A549 (cell line): ENCODE measurements at regions not wholly inside any gene's neighbourhood (a gene's known extent, or its start where the extent isn't known, plus 50 kb on each side); places are given as distances from the start of the nearest gene placed in this dataset.

Experiments
- ATAC-seq, 2 experiments: fragments of 200-7000 bp in 1 of 2; fragments of >200 bp in 1 of 2; cut with Nextera tagmentation in 1 of 2; cut with Tn5 transposase in 1 of 2; 3 replicates each; pipeline versions ENCODE4 v1.8.0 to v1.9.1; 2018 to 2020; ENCODE audit warnings: mild to moderate bottlenecking in 1 of 2, moderate library complexity in 1 of 2
- CTCF ChIA-PET: fragments of 300-600 bp; sonication (Branson Sonifier 250); formaldehyde crosslinking; extraction: SDS; loops from one replicate; lab custom pipeline; 2021; ENCODE audit warnings: antibody characterized with exemption, inconsistent platforms; lab: Yijun Ruan, JAX
- POLR2A ChIA-PET: fragments of 350-600 bp; formaldehyde crosslinking; extraction: SDS; loops from one replicate; lab custom pipeline; 2021; ENCODE audit warnings: antibody characterized with exemption, inconsistent platforms; lab: Yijun Ruan, JAX
- DNase-seq, 2 experiments: peaks; one replicate each; pipeline versions ENCODE4 v3.0.0 to v3.0.0-alpha.2; 2011 to 2016; ENCODE audit warnings: low read depth in 1 of 2, low spot score in 1 of 2
- FAIRE-seq: peaks from 2 replicates; lab custom pipeline; 2011; peaks lifted over from hg19 to GRCh38; lab: Jason Lieb, UNC
- H3K27ac ChIP-seq, 2 experiments: fragments of >200 bp; sonication (Bioruptor Twin); formaldehyde crosslinking; 3 replicates each; pipeline ENCODE4 v1.5.1; 2016 to 2017
- H3K4me1 ChIP-seq: fragments of >200 bp; sonication (Bioruptor Twin); formaldehyde crosslinking; 3 replicates; pipeline ENCODE4 v1.6.1; 2016
- H3K4me2 ChIP-seq: fragments of >200 bp; sonication (Bioruptor Twin); formaldehyde crosslinking; 3 replicates; pipeline ENCODE4 v1.6.1; 2016
- H3K4me3 ChIP-seq: fragments of >200 bp; sonication (Bioruptor Twin); formaldehyde crosslinking; 3 replicates; pipeline ENCODE4 v1.5.1; 2016
- H3K9me3 ChIP-seq: fragments of >200 bp; sonication (Bioruptor Twin); formaldehyde crosslinking; 3 replicates; pipeline ENCODE4 v1.6.1; 2016
- CBX2 ChIP-seq: fragments of 200-600 bp; sonication (generic); IDR thresholded peaks from 2 replicates; pipeline ENCODE4 v1.6.1; 2016; ENCODE audit warnings: low read depth, mild to moderate bottlenecking, borderline replicate concordance
- CBX8 ChIP-seq: fragments of 200-600 bp; sonication (generic); IDR thresholded peaks from 2 replicates; pipeline ENCODE4 v1.6.1; 2016
- CEBPB ChIP-seq, 2 experiments: fragments of >200 bp in 1 of 2; sonication (Bioruptor Twin) in 1 of 2; formaldehyde crosslinking in 1 of 2; IDR thresholded peaks; 2 replicates each; pipeline ENCODE4 v1.6.1; 2012 to 2016
- CHD4 ChIP-seq: fragments of 200-600 bp; sonication (generic); IDR thresholded peaks from 2 replicates; pipeline ENCODE4 v1.6.1; 2016; ENCODE audit warnings: antibody characterized with exemption, mild to moderate bottlenecking, borderline replicate concordance
- CTCF ChIP-seq: fragments of >200 bp; sonication (Bioruptor Twin); formaldehyde crosslinking; IDR thresholded peaks from 3 replicates; pipeline ENCODE4 v1.5.1; 2016
- EHMT2 ChIP-seq: fragments of 200-600 bp; sonication (generic); IDR thresholded peaks from 2 replicates; pipeline ENCODE4 v1.6.1; 2016; ENCODE audit warnings: antibody characterized with exemption, low read depth, mild to moderate bottlenecking, moderate library complexity
- HEYL ChIP-seq: fragments of 250-450 bp; sonication (Bioruptor Pico); IDR thresholded peaks from 2 replicates; pipeline ENCODE4 v1.8.0; 2021; ENCODE audit warnings: mild to moderate bottlenecking, moderate library complexity
- HOXA7 ChIP-seq: fragments of 250-450 bp; sonication (Bioruptor Pico); IDR thresholded peaks from 2 replicates; pipeline ENCODE4 v1.5.0; 2020; ENCODE audit warnings: mild to moderate bottlenecking, moderate library complexity
- HOXB5 ChIP-seq: fragments of 250-450 bp; sonication (Bioruptor Pico); IDR thresholded peaks from 2 replicates; pipeline ENCODE4 v1.5.0; 2020; ENCODE audit warnings: mild to moderate bottlenecking, moderate library complexity
- JUNB ChIP-seq: fragments of >200 bp; sonication (Bioruptor Twin); formaldehyde crosslinking; IDR thresholded peaks from 2 replicates; pipeline ENCODE4 v1.6.1; 2016
- KDM5A ChIP-seq: fragments of 200-600 bp; sonication (generic); IDR thresholded peaks from 2 replicates; pipeline ENCODE4 v1.6.1; 2016; ENCODE audit warnings: antibody characterized with exemption, mild to moderate bottlenecking
- MAX ChIP-seq: IDR thresholded peaks from 2 replicates; pipeline ENCODE4 v1.6.1; 2012
- MAZ ChIP-seq: fragments of 150-350 bp; IDR thresholded peaks from 2 replicates; pipeline ENCODE4 v1.6.1; 2014; ENCODE audit warnings: antibody characterized with exemption, low read depth, low read length, borderline replicate concordance
- MYC ChIP-seq: IDR thresholded peaks from 2 replicates; pipeline ENCODE4 v1.6.1; 2012; ENCODE audit warnings: mild to moderate bottlenecking, inconsistent platforms, low read length, improper control_type of control experiment, borderline replicate concordance
- NPAS2 ChIP-seq: fragments of 250-450 bp; sonication (Bioruptor Pico); IDR thresholded peaks from 2 replicates; pipeline ENCODE4 v1.8.0; 2022; ENCODE audit warnings: mild to moderate bottlenecking, moderate library complexity, borderline replicate concordance
- POLR2A ChIP-seq: IDR thresholded peaks from 2 replicates; pipeline ENCODE4 v1.6.1; 2012; ENCODE audit warnings: mild to moderate bottlenecking, low read length
- REST ChIP-seq: fragments of 200-600 bp; sonication (generic); IDR thresholded peaks from 2 replicates; pipeline ENCODE4 v1.6.1; 2016; ENCODE audit warnings: antibody characterized with exemption, mild to moderate bottlenecking, moderate library complexity
- RFX5 ChIP-seq: fragments of 450-650 bp; IDR thresholded peaks from 2 replicates; pipeline ENCODE4 v1.7.1; 2014; ENCODE audit warnings: antibody characterized with exemption, mild to moderate bottlenecking, moderate library complexity
- SMC3 ChIP-seq: fragments of >200 bp; sonication (Bioruptor Twin); formaldehyde crosslinking; IDR thresholded peaks from 3 replicates; pipeline ENCODE4 v1.6.1; 2018; ENCODE audit warnings: inconsistent platforms
- TP53 ChIP-seq: fragments of 250-450 bp; sonication (Bioruptor Pico); IDR thresholded peaks from 2 replicates; pipeline ENCODE4 v1.5.0; 2021; ENCODE audit warnings: mild to moderate bottlenecking, moderate library complexity
- ZC3H11A ChIP-seq: fragments of 450-650 bp; IDR thresholded peaks from 2 replicates; pipeline ENCODE4 v1.6.1; 2014; ENCODE audit warnings: antibody characterized with exemption, mild to moderate bottlenecking
- ZFP36 ChIP-seq: fragments of 450-650 bp; IDR thresholded peaks from 2 replicates; pipeline ENCODE4 v1.6.1; 2014; ENCODE audit warnings: borderline replicate concordance; ENCODE audit not compliant: partially characterized antibody
- WGBS: methylation state at CpG from one replicate; pipeline ENCODE4 v1.1.6; 2017; ENCODE audit errors: missing lambda C conversion rate; 5-methylcytosine and 5-hydroxymethylcytosine counted together
- TF ChIP-seq, protein P1 (sequence below): IDR thresholded peaks from 2 replicates; pipeline ENCODE4 v1.6.1; 2012; ENCODE audit warnings: low read depth, borderline replicate concordance

- DNase-seq (peak in 1 of 2 experiments; percentile 9), ATAC-seq (no peak), FAIRE-seq (no peak)
- no peak overlapping the region for H3K4me2 ChIP-seq
- TF ChIP-seq KDM5A (no peak), NPAS2 (no peak), RFX5 (no peak), CBX8 (no peak), MYC (no peak), CTCF (no peak), HOXA7 (CRISPR knock-in tag) (no peak), ZC3H11A (no peak), JUNB (no peak), EHMT2 (no peak), ZFP36 (no peak), HOXB5 (CRISPR knock-in tag) (no peak), POLR2A (no peak), CHD4 (no peak), REST (no peak), CEBPB (IDR thresholded peaks at IDR 0.05) (no peak)
- no peaks in the 10 kb centered on the region for H3K4me1 ChIP-seq
- H3K4me3 ChIP-seq: no peak overlapping the region
- 1% methylated on average over 6 of the region's 6 CpGs for WGBS
- no peak overlapping the region for H3K27ac ChIP-seq
- no peaks in the 10 kb centered on the region for H3K9me3 ChIP-seq
- ChIA-PET POLR2A (no interaction called here), CTCF (no interaction called here)
Measured at GRCh38 chr16:7055443-7055842, 277.2 kb upstream of the RBFOX1 start.

DNA sequence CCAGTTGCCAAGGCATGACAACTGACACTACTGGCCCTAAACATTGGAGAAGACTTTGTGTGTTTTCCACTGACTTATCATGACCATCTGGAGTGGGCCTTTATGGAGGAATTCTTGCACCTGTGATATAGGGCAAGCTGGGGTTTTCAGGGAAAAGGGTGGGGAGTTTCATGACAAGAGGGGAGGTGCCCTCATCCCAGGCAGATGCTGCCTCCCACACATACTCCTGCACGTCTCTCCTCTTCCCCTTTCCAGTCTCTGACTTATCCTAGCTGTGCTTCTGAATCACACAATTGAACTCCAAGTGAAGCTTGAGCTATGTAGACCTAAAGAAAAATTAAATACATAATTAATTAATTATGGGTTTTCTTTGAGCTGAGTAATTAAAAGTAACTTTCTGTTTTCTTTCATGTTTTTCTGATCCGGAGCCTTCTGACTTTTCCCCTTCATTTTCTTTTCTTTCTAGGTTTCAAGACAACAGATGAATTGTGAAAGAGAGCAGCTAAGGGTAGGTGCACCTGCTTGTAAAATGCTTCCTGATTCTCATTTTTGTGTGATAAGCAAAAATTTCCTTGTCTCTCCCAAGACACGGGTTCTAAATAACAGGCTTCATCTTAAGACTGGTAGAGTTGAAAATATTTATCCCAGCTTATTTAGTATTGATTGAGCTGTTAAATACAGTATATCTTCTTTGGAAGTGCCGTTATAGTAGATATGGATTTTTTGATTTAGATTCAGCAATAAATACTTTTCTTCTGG, 280.9 kb upstream of the RBFOX1 start:
- Histone ChIP-seq H3K4me2 (no peak overlapping the region), H3K9me3 (no peaks in the 10 kb centered on the region), H3K4me3 (no peak overlapping the region), H3K4me1 (no peaks in the 10 kb centered on the region), H3K27ac (no peak overlapping the region)
- ChIA-PET CTCF (no interaction called here), POLR2A (no interaction called here)
- WGBS: under 1% methylated on average over 4 of the region's 4 CpGs
- FAIRE-seq: no peak
- DNase-seq: no peak
- TF ChIP-seq SMC3 (no peak), MAZ (no peak), ZC3H11A (no peak), CBX2 (no peak), HEYL (CRISPR knock-in tag) (no peak), TP53 (CRISPR knock-in tag) (no peak), REST (no peak), MAX (no peak)
- TF ChIP-seq, protein P1, sequence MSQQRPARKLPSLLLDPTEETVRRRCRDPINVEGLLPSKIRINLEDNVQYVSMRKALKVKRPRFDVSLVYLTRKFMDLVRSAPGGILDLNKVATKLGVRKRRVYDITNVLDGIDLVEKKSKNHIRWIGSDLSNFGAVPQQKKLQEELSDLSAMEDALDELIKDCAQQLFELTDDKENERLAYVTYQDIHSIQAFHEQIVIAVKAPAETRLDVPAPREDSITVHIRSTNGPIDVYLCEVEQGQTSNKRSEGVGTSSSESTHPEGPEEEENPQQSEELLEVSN: no peak
- ATAC-seq: no peak
